Thyroid gland (tissue), 4 donors: ENCODE measurements at regions not wholly inside any gene's neighbourhood (a gene's known extent, or its start where the extent isn't known, plus 50 kb on each side); places are given as distances from the start of the nearest gene placed in this dataset.
"Not testable (repeated sequence)": the region's sequence is repeated elsewhere in the genome, so short reads cannot be mapped to it uniquely, and the experiment has no call there.

Experiments used
- DNase-seq, 2 donors: peaks; one replicate each; pipeline ENCODE4 v3.0.0-alpha.2; 2019
- H3K27ac ChIP-seq, 3 donors: fragments of 200-600 bp; sonication (generic); 1 replicate in 2 of 3; 2 replicates in 1 of 3; pipeline ENCODE4 v1.5.1; 2016 to 2019; ENCODE audit warnings: mild to moderate bottlenecking in 1 of 3, moderate library complexity in 1 of 3
- H3K27me3 ChIP-seq: fragments of 200-600 bp; sonication (generic); one replicate; pipeline ENCODE4 v1.5.1; 2019
- H3K36me3 ChIP-seq, 2 donors: fragments of 200-600 bp; sonication (generic); one replicate each; pipeline ENCODE4 v1.5.1; 2016 to 2019
- H3K4me1 ChIP-seq, 2 donors: fragments of 200-600 bp; sonication (generic); one replicate each; pipeline ENCODE4 v1.5.1; 2017 to 2019
- H3K4me3 ChIP-seq, 3 donors: fragments of 200-600 bp; sonication (generic); replicated peaks in 1 of 3; 1 replicate in 2 of 3; 2 replicates in 1 of 3; pipeline ENCODE4 v1.5.1; 2016; ENCODE audit warnings: mild to moderate bottlenecking in 1 of 3
- H3K9me3 ChIP-seq: fragments of 200-600 bp; sonication (generic); one replicate; pipeline ENCODE4 v1.5.1; 2017
- POLR2A ChIP-seq, 2 donors: fragments of 450-650 bp; IDR thresholded peaks; one replicate each; pipeline ENCODE4 v1.6.1; 2017; ENCODE audit warnings: antibody characterized with exemption in 2 of 2, mild to moderate bottlenecking in 2 of 2, moderate library complexity in 1 of 2
- WGBS, 2 donors: methylation state at CpG; one replicate each; pipeline ENCODE4 v1.1.5; 2017; 5-methylcytosine and 5-hydroxymethylcytosine counted together
- intact Hi-C: fragments of 100-400 bp; cut with DNase I; formaldehyde crosslinking; loops from one replicate; pipeline ENCODE4 v1.15.1; 2023
- TF ChIP-seq, protein P1 (sequence below), 6 experiments: fragments of 200-600 bp in 3 of 6; fragments of 450-650 bp in 3 of 6; sonication (generic) in 3 of 6; IDR thresholded peaks; one replicate each; pipeline ENCODE4 v1.5.1; 2016 to 2019; ENCODE audit warnings: antibody characterized with exemption in 6 of 6, mild to moderate bottlenecking in 2 of 6, inconsistent platforms in 1 of 6, moderate library complexity in 1 of 6

DNA sequence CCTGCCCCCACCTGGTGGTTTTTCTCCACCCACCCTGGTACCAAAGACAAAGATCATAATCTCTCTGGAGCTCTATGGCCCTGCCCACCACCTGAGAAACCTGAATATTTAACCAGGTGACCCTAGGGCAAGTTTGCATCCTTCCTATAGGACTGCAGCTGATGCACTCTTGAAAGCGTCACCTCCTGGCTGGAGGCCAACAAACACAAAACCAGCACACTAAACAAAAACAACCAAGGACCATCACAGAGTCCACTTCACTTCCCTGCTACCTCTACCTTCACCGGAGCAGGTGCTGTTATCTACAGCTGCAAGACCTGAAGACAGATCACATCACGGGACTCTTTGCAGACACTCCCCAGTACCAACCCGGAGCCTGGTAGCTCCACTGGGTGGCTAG is 296.7 kb upstream of the FGF13 start:
- intact Hi-C loops = no loop called here
- H3K27me3 ChIP-seq = no peaks in the 10 kb centered on the region
- 13 to 48% methylated on average over 2 to 3 of the region's 4 CpGs for WGBS, 2 donors
- no peaks in the 10 kb centered on the region for H3K9me3 ChIP-seq
- DNase-seq = no peak
- no peaks in the 10 kb centered on the region for H3K36me3 ChIP-seq
- no peak overlapping the region for H3K4me3 ChIP-seq
- no peak for TF ChIP-seq POLR2A (IDR thresholded peaks at IDR 0.05)
- TF ChIP-seq, protein P1, sequence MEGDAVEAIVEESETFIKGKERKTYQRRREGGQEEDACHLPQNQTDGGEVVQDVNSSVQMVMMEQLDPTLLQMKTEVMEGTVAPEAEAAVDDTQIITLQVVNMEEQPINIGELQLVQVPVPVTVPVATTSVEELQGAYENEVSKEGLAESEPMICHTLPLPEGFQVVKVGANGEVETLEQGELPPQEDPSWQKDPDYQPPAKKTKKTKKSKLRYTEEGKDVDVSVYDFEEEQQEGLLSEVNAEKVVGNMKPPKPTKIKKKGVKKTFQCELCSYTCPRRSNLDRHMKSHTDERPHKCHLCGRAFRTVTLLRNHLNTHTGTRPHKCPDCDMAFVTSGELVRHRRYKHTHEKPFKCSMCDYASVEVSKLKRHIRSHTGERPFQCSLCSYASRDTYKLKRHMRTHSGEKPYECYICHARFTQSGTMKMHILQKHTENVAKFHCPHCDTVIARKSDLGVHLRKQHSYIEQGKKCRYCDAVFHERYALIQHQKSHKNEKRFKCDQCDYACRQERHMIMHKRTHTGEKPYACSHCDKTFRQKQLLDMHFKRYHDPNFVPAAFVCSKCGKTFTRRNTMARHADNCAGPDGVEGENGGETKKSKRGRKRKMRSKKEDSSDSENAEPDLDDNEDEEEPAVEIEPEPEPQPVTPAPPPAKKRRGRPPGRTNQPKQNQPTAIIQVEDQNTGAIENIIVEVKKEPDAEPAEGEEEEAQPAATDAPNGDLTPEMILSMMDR (IDR thresholded peaks at IDR 0.05) = no peak
- H3K4me1 ChIP-seq = no peaks in the 10 kb centered on the region
- H3K27ac ChIP-seq = no peak overlapping the region

DNA sequence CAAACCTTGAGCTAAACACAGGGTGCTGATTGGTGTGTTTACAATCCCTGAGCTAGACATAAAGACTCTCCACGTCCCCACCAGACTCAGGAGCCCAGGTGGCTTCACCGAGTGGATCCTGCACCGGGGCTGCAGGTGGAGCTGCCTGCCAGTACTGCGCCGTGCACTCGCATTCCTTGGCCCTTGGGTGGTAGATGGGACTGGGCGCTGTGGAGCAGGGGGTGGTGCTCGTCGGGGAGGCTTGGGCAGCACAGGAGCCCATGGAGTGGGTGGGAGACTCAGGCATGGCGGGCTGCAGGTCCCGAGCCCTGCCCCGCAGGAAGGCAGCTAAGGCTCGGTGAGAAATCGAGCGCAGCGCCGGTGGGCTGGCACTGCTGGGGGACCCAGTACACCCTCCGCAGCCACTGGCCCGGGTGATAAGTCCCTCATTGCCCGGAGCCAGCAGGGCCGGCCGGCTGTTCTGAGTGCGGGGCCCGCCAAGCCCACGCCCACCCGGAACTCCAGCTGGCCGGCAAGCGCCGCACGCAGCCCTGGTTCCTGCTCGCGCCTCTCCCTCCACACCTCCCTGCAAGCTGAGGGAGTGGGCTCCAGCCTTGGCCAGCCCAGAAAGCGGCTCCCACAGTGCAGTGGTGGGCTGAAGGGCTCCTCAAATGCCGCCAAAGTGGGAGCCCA is 292.5 kb upstream of the FGF13 start:
- H3K4me3 ChIP-seq, H3K9me3 ChIP-seq, intact Hi-C loops, H3K4me1 ChIP-seq, DNase-seq, H3K27ac ChIP-seq, H3K36me3 ChIP-seq, H3K27me3 ChIP-seq: not testable (repeated sequence)
- WGBS, 2 donors = no CpG with 5 or more reads among the region's 34 CpGs

DNA sequence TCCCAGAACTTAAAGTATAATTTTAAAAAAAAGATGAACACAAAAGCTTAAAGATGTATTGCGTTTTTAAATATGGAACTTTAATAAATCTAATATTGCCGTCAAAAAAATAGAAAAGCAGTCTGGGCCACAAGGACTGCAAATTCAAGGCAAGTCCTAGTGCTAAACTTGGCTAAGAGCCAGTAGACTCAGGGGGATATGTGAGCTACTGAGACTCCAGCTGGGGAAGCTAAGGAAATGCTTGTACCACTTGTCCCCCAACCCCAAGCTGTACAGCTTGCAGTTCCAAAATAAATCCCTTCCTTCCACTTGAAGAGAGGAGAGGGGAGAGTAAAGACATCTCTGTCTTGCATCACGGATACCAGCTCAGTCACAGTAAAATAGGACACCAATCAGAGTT is 290.8 kb upstream of the FGF13 start:
- Histone ChIP-seq H3K36me3 (no peaks in the 10 kb centered on the region), H3K27ac (no peak overlapping the region), H3K4me1 (no peaks in the 10 kb centered on the region), H3K4me3 (no peak overlapping the region), H3K9me3 (no peaks in the 10 kb centered on the region), H3K27me3 (no peaks in the 10 kb centered on the region)
- 80 to 91% methylated on average over 3 of the region's 3 CpGs for WGBS, 2 donors
- intact Hi-C loops = no loop called here
- TF ChIP-seq POLR2A (IDR thresholded peaks at IDR 0.05) = no peak
- TF ChIP-seq, protein P1 (IDR thresholded peaks at IDR 0.05) = no peak
- DNase-seq = no peak

DNA sequence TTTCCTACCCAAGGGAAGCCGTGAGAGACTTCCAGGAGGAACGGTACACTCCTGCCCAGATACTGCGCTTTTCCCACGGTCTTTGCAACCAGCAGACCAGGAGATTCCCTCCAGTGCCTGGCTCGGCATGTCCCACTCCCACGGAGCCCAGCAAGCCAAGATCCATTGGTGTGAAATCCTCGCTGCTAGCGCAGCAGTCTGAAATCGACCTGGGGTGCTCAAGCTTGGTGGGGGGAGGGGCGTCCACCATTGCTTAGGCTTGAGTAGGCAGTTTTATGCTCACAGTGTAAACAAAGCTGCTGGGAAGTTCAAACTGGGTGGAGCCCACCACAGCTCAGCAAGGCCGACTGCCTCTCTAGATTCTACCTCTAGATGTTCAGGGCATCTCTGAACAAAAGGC is 284.8 kb upstream of the FGF13 start:
- 90 to 94% methylated on average over 7 to 8 of the region's 11 CpGs for WGBS, 2 donors
- DNase-seq = no peak
- H3K9me3 ChIP-seq = no peaks in the 10 kb centered on the region
- H3K36me3 ChIP-seq = no peaks in the 10 kb centered on the region
- no peak overlapping the region for H3K4me3 ChIP-seq
- no peak overlapping the region for H3K27ac ChIP-seq
- no peak for TF ChIP-seq POLR2A (IDR thresholded peaks at IDR 0.05)
- TF ChIP-seq, protein P1 (IDR thresholded peaks at IDR 0.05) = no peak
- H3K27me3 ChIP-seq = no peaks in the 10 kb centered on the region
- intact Hi-C loops = no loop called here
- no peaks in the 10 kb centered on the region for H3K4me1 ChIP-seq

DNA sequence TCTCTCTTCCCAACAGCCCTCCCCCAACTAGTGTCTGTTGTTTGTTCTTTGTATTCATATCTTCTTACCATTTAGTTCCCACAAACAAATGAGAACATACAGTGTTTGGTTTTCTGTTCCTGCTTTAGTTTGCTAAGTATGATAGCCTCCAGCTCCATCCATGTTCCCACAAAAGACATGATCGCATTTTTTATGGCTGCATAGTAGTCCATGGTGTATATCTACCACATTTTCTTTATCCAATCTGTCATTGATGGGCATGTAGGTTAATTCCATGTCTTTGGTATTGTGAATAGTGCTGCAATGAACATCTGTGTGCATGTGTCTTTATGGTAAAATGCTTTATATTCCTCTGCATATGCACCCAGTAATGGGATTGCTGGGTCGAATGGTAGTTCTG is 283.9 kb upstream of the FGF13 start:
- TF ChIP-seq POLR2A (IDR thresholded peaks at IDR 0.05) = no peak
- TF ChIP-seq, protein P1 (IDR thresholded peaks at IDR 0.05) = no peak
- WGBS, 2 donors = 90 to 94% methylated on average over 2 of the region's 2 CpGs
- intact Hi-C loops = no loop called here

DNA sequence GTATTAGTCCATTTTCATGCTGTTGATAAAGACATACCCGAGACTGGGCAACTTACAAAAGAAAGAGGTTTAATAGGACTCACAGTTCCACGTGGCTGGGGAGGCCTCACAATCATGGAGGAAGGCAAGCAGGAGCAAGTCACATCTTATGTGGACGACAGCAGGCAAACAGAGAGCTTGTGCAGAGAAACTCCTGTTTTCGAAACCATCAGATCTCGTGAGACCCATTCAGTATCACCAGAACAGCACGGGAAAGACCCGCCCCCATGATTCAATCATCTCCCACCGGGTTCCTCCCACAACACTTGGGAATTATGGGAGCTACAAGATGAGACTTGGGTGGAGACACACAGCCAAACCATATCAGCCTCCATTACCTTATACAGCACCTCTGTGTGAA is 278.9 kb upstream of the FGF13 start:
- intact Hi-C loops, H3K4me3 ChIP-seq, DNase-seq, H3K36me3 ChIP-seq, H3K27ac ChIP-seq, H3K4me1 ChIP-seq, H3K27me3 ChIP-seq, H3K9me3 ChIP-seq: not testable (repeated sequence)
- 85% methylated on average over 8 of the region's 8 CpGs for WGBS, 2 donors

More for the DNA sequence above, 283.9 kb upstream of the FGF13 start:
- Histone ChIP-seq H3K9me3 (no peaks in the 10 kb centered on the region), H3K4me3 (no peak overlapping the region), H3K36me3 (no peaks in the 10 kb centered on the region), H3K4me1 (no peaks in the 10 kb centered on the region), H3K27ac (no peak overlapping the region), H3K27me3 (no peaks in the 10 kb centered on the region)
- no peak for DNase-seq
